ENCODE measurements at regions not wholly inside any gene's neighbourhood (a gene's known extent, or its start where the extent isn't known, plus 50 kb on each side); places are given as distances from the start of the nearest gene placed in this dataset.

DNA sequence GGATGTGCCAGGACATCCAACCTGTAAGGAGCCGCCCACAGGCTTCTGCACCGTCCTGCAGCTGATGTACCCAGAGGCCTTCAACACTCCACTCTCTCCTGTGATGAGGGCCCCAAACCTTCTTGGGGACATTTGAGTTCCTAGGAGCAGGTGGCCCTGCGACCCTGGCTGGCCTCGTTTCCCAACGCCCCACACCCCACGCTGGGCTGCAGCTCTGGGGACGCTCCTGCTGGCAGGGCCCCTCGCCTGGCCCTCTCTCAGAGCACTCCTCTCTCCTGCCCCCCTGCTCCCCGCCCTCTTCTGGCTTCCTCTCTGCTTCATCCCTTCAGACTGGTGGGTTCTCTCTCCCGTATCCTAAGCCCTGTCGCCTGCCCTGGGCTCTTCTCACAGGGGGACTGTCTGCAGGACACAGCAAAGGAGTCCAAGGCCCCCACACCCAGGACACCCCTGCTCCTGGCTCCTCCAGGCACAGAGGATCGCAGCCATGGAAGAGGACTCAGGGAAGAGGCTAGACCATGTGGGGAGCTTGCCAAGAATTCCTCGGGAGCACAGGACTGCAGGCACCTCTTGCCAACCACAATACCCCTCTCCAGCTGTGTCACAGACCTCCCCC is 541.4 kb downstream of the TCERG1L start:
- TF ChIP-seq, protein P1, sequence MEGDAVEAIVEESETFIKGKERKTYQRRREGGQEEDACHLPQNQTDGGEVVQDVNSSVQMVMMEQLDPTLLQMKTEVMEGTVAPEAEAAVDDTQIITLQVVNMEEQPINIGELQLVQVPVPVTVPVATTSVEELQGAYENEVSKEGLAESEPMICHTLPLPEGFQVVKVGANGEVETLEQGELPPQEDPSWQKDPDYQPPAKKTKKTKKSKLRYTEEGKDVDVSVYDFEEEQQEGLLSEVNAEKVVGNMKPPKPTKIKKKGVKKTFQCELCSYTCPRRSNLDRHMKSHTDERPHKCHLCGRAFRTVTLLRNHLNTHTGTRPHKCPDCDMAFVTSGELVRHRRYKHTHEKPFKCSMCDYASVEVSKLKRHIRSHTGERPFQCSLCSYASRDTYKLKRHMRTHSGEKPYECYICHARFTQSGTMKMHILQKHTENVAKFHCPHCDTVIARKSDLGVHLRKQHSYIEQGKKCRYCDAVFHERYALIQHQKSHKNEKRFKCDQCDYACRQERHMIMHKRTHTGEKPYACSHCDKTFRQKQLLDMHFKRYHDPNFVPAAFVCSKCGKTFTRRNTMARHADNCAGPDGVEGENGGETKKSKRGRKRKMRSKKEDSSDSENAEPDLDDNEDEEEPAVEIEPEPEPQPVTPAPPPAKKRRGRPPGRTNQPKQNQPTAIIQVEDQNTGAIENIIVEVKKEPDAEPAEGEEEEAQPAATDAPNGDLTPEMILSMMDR (conservative IDR thresholded peaks at IDR 0.05; ENCODE audit: low read depth, low read length) = no peak
- TF ChIP-seq POLR2A (IDR thresholded peaks at IDR 0.05; ENCODE audit: low read depth, low read length) (no peak), SMC3 (IDR thresholded peaks at IDR 0.05; ENCODE audit: low read depth, low read length) (no peak), RFX5 (IDR thresholded peaks at IDR 0.05; ENCODE audit: low read depth, low read length) (no peak), CEBPB (IDR thresholded peaks at IDR 0.05; ENCODE audit: low read depth, low read length) (no peak), RAD21 (IDR thresholded peaks at IDR 0.05; ENCODE audit: low read length) (no peak), BHLHE40 (IDR thresholded peaks at IDR 0.05; ENCODE audit: low read depth, low read length) (no peak), MXI1 (IDR thresholded peaks at IDR 0.05; ENCODE audit: borderline replicate concordance, low read depth, low read length) (no peak), MAFK (IDR thresholded peaks at IDR 0.05; ENCODE audit: low read depth, low read length) (no peak), MAZ (IDR thresholded peaks at IDR 0.05; ENCODE audit: borderline replicate concordance, low read depth, low read length) (no peak), RCOR1 (IDR thresholded peaks at IDR 0.05; ENCODE audit: insufficient replicate concordance, low read length) (no peak), FOS (IDR thresholded peaks at IDR 0.05; ENCODE audit: low read depth, low read length) (no peak)
- TF ChIP-seq, protein P2, sequence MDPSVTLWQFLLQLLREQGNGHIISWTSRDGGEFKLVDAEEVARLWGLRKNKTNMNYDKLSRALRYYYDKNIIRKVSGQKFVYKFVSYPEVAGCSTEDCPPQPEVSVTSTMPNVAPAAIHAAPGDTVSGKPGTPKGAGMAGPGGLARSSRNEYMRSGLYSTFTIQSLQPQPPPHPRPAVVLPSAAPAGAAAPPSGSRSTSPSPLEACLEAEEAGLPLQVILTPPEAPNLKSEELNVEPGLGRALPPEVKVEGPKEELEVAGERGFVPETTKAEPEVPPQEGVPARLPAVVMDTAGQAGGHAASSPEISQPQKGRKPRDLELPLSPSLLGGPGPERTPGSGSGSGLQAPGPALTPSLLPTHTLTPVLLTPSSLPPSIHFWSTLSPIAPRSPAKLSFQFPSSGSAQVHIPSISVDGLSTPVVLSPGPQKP (IDR thresholded peaks at IDR 0.05; ENCODE audit: borderline replicate concordance, low read depth, low read length) = no peak
